Stimulated activated naive CD8-positive, alpha-beta T cell treated with anti-CD3 and anti-CD28 coated beads, Interleukin-15, amount 100 ng/mL, for 72 hours (primary cell): ENCODE measurements at regions not wholly inside any gene's neighbourhood (a gene's known extent, or its start where the extent isn't known, plus 50 kb on each side); places are given as distances from the start of the nearest gene placed in this dataset.
"Not testable (repeated sequence)": the region's sequence is repeated elsewhere in the genome, so short reads cannot be mapped to it uniquely, and the experiment has no call there.

Experiments
- ATAC-seq: fragments of 150-1000 bp; cut with Tn5 transposase; 2 replicates; pipeline ENCODE4 v1.10.0; 2021; ENCODE audit warnings: mild to moderate bottlenecking, moderate library complexity
- DNase-seq, 2 donors: peaks; one replicate each; pipeline ENCODE4 v3.0.0; 2021 to 2022
- H3K27ac Mint-ChIP-seq, 2 donors: one replicate each; pipeline ENCODE4 v1.8.0; 2022; ENCODE audit warnings: mild to moderate bottlenecking in 2 of 2, mixed read lengths in 2 of 2, moderate library complexity in 2 of 2
- H3K27me3 Mint-ChIP-seq: one replicate; pipeline ENCODE4 v1.8.0; 2022; ENCODE audit warnings: mixed read lengths
- H3K4me1 Mint-ChIP-seq: one replicate; pipeline ENCODE4 v1.8.0; 2022; ENCODE audit warnings: mild to moderate bottlenecking, mixed read lengths
- H3K4me3 Mint-ChIP-seq, 2 donors: one replicate each; pipeline ENCODE4 v1.8.0; 2022; ENCODE audit warnings: mild to moderate bottlenecking in 2 of 2, mixed read lengths in 2 of 2, moderate library complexity in 1 of 2
- H3K9me3 Mint-ChIP-seq, 2 donors: one replicate each; pipeline ENCODE4 v1.8.0; 2022; ENCODE audit warnings: mixed read lengths in 2 of 2

DNA sequence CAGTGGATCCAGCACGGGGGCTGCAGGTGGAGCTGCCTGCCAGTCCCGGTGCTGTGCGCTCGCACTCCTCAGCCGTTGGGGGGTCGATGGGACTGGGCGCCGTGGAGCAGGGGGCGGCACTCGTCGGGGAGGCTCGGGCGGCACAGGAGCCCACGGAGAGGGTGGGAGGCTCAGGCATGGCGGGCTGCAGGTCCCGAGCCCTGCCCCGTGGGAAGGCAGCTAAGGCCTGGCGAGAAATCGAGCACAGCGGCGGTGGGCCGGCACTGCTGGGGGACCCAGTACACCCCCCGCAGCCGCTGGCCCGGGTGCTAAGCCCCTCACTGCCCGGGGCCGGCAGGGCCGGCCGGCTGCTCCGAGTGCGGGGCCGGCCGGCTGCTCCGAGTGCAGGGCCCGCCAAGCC is 52.3 kb upstream of the MARK1 start:
- H3K4me1 Mint-ChIP-seq, ATAC-seq, H3K27ac Mint-ChIP-seq, DNase-seq, H3K27me3 Mint-ChIP-seq, H3K9me3 Mint-ChIP-seq, H3K4me3 Mint-ChIP-seq: not testable (repeated sequence)

DNA sequence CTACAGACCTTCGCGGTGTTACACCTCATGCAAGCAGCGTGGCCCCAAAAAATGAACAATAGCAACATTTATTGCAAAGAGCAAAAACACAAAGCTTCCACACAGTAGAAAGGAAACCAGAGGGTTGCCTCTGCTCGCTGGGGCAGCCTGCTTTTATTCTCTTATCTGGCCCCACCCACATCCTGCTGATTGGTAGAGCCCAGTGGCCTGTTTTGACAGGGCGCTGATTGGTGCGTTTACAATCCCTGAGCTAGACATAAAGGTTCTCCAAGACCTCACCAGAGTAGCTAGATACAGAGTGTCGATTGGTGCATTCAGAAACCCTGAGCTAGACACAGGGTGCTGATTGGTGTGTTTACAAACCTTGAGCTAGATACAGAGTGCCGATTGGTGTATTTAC is 52.8 kb upstream of the MARK1 start:
- not testable (repeated sequence) for H3K4me3 Mint-ChIP-seq, H3K27ac Mint-ChIP-seq, H3K9me3 Mint-ChIP-seq

DNA sequence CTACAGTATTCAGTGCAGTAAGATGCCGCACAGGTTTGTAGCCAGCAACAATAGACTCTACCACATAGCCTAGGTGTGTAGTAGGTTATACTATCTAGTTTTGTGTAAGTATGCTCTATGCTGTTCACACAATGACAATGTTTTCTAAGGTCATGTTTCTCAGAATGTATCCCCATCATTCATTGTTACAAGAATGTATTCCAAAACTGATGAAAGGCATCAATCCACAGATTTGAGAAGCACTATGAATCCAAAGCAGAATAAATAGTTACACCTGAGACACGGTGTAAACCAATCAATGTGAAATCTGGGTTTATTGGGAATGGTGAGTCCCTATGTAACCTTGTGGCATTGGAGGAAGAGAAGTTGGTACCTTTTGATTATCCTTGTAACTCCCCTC is 54.5 kb upstream of the MARK1 start:
- DNase-seq (no peak), ATAC-seq (no peak)
- no peak overlapping the region for H3K4me3 Mint-ChIP-seq
- peaks cover 0 to 6% of the 10 kb centered on the region in 2 donors for H3K9me3 Mint-ChIP-seq
- H3K4me1 Mint-ChIP-seq = no peaks in the 10 kb centered on the region
- H3K27me3 Mint-ChIP-seq = no peaks in the 10 kb centered on the region
- no peak overlapping the region for H3K27ac Mint-ChIP-seq

More for the DNA sequence above, 52.8 kb upstream of the MARK1 start:
- H3K4me1 Mint-ChIP-seq, ATAC-seq, DNase-seq, H3K27me3 Mint-ChIP-seq: not testable (repeated sequence)

DNA sequence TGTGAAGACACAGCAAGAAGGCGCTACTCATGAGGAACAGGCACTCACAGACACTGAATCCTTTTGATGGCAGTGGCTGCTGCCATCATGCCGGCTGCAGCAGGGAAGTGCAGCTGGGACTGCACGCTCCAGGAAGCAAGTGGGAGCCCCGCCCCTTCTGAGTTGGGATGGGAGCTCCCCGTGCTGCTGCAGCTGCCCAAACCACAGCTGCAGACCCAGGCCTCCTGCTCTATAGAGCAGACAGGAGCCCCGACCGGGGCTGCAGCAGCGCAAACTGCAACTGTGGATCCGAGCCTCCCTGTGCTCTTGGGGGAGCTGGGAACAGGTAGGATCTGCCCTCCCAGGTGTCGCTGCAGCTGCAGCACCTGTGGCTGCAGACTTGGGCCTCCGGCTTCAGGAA is 65.2 kb upstream of the MARK1 start:
- H3K9me3 Mint-ChIP-seq = no peaks in the 10 kb centered on the region
- H3K27ac Mint-ChIP-seq = no peak overlapping the region
- H3K27me3 Mint-ChIP-seq = peaks cover 3% of the 10 kb centered on the region
- no peak overlapping the region for H3K4me3 Mint-ChIP-seq
- no peaks in the 10 kb centered on the region for H3K4me1 Mint-ChIP-seq
- no peak for DNase-seq
- ATAC-seq = no peak

DNA sequence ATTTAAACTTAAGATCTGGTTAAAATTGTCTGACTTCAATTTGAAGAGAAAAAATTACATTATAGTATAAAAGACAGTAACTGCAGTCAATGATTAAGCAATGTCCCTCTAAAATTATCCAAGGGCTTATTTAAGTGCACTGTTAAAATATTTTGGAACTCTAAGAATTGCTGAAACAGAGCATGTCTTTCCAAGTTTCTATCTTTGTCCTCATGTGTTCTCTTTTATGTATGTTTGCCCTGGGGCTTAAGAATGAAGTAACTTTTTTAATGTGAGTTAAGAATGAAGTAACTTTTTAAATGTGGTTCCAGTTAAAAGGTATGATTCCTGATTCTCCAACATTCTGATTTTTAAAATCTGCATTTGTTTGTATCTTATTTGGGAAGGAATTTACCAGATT is 69.0 kb upstream of the MARK1 start:
- Mint-ChIP-seq H3K4me1 (no peaks in the 10 kb centered on the region), H3K27me3 (peaks cover 22% of the 10 kb centered on the region), H3K4me3 (no peak overlapping the region), H3K9me3 (no peaks in the 10 kb centered on the region), H3K27ac (no peak overlapping the region)
- DNase-seq = no peak
- ATAC-seq = no peak

DNA sequence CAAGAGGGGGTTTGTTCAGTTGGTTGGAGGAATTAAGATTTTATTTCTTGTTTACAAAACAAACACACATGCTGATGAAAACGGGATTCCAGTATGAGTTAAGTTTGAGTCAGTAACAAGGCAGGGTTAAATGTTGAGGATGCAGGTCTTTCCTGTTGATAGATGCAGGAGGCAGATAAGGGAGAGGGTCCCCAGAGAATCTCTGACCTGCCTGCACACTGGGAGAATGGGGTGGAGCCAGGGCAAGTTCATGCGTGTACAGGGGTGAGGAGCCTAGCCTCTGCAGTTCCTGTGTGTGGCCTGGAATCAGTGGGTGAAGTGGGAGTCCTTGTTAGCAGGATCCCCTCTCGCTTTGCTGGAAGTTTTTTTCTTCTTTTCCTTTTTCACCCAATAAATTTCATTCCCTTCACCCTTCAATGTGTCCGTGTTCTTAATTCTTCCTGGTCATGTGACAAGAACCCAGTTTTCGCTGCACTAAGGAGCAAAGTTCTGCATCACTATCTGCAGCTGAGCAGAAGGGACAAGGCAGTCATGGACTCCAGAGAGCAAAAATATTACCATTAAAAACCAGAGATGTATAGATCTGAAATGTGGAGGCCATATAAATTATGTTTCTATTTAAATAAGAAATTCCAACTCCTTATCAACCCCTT is 69.9 kb upstream of the MARK1 start:
- Mint-ChIP-seq H3K27me3 (peaks cover 29% of the 10 kb centered on the region), H3K27ac (no peak overlapping the region), H3K4me1 (no peaks in the 10 kb centered on the region), H3K4me3 (no peak overlapping the region), H3K9me3 (no peaks in the 10 kb centered on the region)
- no peak for DNase-seq
- ATAC-seq = no peak

DNA sequence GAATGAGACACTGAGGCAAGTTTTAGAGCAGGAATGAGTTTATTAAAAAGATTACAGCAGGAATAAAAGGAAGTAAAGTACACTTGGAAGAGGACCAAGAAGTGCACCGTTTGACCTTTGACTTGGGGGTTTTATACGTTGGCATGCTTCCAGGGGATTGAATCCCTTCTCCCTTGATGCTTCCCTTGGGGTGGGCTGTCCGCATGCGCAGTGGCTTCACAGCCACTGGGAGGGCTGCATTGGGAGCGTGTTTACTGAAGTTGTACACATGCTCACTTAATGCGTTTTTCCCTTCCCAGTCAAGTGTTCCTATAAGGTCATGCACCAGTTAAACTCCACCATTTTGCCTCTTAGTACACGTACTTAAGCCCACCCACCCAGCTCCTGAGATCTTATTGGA is 72.4 kb upstream of the MARK1 start:
- DNase-seq (no peak), ATAC-seq (no peak)
- H3K4me1 Mint-ChIP-seq = no peaks in the 10 kb centered on the region
- H3K4me3 Mint-ChIP-seq = no peak overlapping the region
- no peaks in the 10 kb centered on the region for H3K9me3 Mint-ChIP-seq
- no peak overlapping the region for H3K27ac Mint-ChIP-seq
- H3K27me3 Mint-ChIP-seq = peaks cover 45% of the 10 kb centered on the region

DNA sequence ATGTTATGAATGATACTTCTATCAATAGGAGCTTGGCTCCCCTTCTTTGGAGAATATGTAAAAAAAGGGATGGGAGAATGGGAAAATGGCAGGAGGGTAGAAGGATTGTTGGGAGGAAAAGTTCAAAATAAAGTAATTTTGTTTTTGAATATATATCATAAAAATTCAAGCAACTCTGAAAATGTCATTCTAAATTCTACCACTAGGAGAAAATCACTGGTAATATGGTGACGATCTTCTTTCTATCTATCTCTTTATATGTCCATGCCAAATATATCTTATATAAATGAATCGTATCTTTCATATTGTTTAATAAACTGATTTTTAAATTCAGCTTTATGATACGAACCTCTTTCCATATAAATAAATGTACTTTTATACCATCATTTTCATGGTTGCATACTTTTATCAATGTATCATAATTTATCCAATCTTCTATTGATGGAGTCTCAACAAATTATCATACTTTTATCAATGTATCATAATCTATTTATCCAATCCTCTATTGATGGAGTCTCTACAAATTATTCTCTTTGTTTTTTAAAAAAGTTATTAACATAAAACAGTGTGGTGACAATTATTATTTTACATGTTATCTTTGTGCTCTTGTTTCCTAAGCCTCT is 73.7 kb upstream of the MARK1 start:
- Mint-ChIP-seq H3K9me3 (no peaks in the 10 kb centered on the region), H3K27me3 (peaks cover 51% of the 10 kb centered on the region), H3K4me1 (no peaks in the 10 kb centered on the region), H3K27ac (no peak overlapping the region), H3K4me3 (no peak overlapping the region)
- DNase-seq = no peak
- no peak for ATAC-seq

DNA sequence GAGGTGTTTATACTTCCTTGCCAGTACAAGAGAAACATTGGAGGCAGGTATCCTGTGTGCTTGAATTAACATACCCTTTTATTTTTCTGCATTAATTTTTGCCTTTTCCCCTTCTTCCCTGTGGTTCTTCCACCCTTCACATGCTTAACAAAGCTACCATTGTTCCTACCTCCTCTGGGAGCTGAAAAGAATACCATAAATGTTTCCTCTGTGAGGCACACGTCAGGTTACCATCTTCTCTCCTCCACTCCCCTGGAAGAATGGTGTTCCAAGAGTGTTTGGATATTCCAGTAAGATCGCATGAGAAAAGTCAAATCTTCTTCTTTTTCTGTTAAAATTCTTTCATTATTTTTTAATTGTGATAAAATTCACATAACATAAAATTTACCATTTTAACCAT is 74.6 kb upstream of the MARK1 start:
- H3K4me1 Mint-ChIP-seq = no peaks in the 10 kb centered on the region
- H3K9me3 Mint-ChIP-seq = no peaks in the 10 kb centered on the region
- H3K27me3 Mint-ChIP-seq = peaks cover 60% of the 10 kb centered on the region
- H3K4me3 Mint-ChIP-seq = no peak overlapping the region
- DNase-seq (no peak), ATAC-seq (no peak)
- H3K27ac Mint-ChIP-seq = no peak overlapping the region

DNA sequence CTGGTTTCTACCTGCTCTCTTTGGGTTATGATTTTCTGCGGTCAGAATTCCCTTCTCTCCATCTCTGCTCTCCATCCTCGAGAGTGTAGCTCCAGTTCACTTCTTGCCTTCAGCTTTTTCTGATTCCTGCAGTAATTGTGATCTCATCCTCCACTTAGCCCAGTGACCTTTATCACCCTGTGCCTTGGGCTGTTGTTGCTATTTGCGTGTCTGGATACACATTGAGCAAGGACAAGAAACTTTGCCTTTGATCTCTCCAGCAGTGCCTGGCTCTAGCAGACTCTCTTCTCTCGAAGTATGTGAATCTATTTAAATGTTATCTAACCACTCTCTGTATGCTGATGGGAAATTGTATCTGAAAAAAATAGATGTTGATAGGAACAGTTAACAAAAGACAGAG is 76.4 kb upstream of the MARK1 start:
- no peak for DNase-seq
- Mint-ChIP-seq H3K9me3 (no peaks in the 10 kb centered on the region), H3K27ac (no peak overlapping the region), H3K4me3 (no peak overlapping the region), H3K27me3 (peaks cover 62% of the 10 kb centered on the region), H3K4me1 (no peaks in the 10 kb centered on the region)
- no peak for ATAC-seq

DNA sequence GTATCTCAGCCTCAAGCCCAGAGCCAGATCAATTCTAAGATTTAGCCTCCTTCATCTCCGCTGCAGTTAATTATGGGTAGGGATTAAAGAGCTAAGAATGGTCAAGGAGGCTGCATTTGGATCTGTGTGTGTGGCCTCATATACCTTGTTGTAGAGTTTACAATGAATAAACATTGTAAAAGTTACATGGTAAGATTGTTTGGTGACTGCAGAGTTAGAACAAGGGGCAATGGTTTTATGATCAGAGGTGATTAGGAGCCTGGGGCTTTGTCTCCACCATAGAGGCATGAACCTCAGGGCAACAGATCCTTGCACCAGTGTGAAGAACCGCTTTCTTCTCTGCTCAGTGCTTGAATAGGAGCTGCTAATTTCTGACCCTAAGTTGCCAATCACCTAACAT is 77.0 kb upstream of the MARK1 start:
- H3K4me3 Mint-ChIP-seq = no peak overlapping the region
- no peaks in the 10 kb centered on the region for H3K4me1 Mint-ChIP-seq
- peaks cover 63% of the 10 kb centered on the region for H3K27me3 Mint-ChIP-seq
- DNase-seq (no peak), ATAC-seq (no peak)
- H3K9me3 Mint-ChIP-seq = no peaks in the 10 kb centered on the region
- no peak overlapping the region for H3K27ac Mint-ChIP-seq

DNA sequence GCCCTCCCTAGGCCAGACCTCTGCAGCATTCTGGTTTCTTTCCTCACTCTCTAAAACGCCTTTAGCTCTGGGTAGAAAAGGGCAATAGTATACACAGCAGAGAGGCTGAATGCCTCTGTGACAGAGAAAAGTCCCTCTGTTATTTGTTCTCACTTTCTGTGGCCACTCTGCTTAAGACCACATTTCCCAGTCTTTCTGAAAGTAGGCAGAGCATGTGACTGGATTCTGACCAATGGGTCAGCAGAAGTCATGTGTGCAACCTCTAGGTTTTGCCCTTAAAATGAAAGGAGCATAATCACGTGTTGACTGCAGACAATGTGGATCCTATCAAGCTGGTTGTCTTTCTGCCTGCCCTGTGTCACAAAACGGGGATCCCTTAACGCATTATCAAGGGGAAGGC is 79.7 kb upstream of the MARK1 start:
- Mint-ChIP-seq H3K4me1 (no peaks in the 10 kb centered on the region), H3K9me3 (peaks cover 0 to 6% of the 10 kb centered on the region in 2 donors), H3K27ac (no peak overlapping the region), H3K27me3 (peaks cover 43% of the 10 kb centered on the region), H3K4me3 (no peak overlapping the region)
- DNase-seq (no peak), ATAC-seq (no peak)

DNA sequence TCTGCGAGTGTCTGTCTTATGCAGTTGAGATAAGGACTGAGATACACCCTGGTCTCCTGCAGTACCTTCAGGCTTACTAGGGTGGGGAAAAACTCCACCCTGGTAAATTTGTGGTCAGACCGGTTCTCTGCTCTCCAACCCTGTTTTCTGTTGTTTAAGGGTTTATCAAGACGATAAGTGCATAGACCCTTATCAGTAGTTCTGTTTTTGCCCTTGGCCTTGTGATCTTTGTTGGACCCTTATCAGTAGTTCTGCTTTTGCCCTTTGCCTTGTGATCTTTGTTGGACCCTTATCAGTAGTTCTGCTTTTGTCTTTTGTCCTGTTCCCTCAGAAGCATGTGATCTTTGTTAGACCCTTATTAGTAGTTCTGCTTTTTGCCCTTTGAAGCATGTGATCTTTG is 83.3 kb upstream of the MARK1 start:
- not testable (repeated sequence) for H3K27ac Mint-ChIP-seq, H3K4me3 Mint-ChIP-seq, ATAC-seq, H3K4me1 Mint-ChIP-seq, DNase-seq
- Mint-ChIP-seq H3K9me3 (peaks cover 4 to 12% of the 10 kb centered on the region in 2 donors), H3K27me3 (peaks cover 23% of the 10 kb centered on the region)

DNA sequence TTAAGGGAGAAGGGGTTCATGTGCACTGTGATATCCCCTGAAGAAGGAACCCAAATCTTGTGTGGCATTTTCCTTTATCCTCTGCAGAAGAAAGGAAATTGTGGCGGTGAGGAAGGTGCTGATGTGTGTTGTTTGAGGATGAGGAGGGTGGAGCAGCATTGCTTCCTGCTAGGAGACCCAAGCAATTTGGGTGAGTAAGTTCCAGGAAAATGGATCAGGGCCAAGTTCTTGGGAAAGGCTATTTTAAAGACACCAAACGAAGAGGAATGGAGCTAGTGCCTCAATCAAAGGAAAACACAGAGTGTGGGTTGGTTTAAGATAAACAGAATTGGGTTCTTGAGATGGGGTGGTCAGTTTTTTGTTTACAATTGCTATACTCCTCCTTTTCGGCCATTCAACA is 86.7 kb upstream of the MARK1 start:
- Mint-ChIP-seq H3K9me3 (peaks cover 4 to 12% of the 10 kb centered on the region in 2 donors), H3K27ac (no peak overlapping the region), H3K4me1 (no peaks in the 10 kb centered on the region), H3K27me3 (no peaks in the 10 kb centered on the region), H3K4me3 (no peak overlapping the region)
- DNase-seq = no peak
- no peak for ATAC-seq

DNA sequence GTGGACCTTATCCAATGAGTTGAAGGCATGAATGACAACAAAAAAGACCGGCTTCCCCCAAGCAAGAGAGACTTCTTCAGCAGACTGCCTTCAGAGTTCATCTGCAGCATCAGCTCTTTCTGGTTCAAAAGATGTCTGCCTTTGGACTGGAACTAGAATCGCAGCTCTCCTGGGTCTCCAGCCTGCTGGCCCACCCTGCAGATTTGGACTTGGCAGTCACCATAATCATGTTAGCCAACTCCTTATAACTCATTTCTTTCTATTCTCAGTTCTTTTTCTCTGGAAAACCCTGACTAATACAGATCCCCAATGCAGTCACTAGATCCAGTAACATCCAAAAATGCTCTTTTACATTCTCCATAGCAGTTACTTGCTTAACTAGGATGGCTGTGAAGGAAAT is 89.2 kb upstream of the MARK1 start:
- no peak overlapping the region for H3K4me3 Mint-ChIP-seq
- H3K4me1 Mint-ChIP-seq = no peaks in the 10 kb centered on the region
- H3K27me3 Mint-ChIP-seq = peaks cover 17% of the 10 kb centered on the region
- DNase-seq (no peak), ATAC-seq (no peak)
- no peak overlapping the region for H3K27ac Mint-ChIP-seq
- H3K9me3 Mint-ChIP-seq = peaks cover 4 to 5% of the 10 kb centered on the region in 2 donors

DNA sequence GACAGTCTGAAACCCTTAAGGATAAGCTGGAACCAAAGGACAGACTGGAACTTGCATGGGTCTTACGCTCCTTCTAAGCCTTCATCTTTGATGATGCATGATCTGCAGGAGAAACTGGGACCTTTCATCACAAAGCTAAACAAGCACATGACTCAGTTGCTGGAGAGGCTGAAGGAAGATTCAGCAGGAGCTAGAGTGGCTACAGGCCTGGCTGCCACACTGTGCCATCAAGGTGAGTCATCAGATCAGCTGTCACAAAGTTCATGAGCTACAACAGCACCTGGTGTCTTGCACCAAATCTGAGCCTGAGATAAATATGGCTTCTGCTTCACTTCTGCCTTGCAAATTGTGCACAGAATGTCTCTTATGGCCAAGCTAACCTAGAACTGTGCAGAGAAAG is 95.5 kb upstream of the MARK1 start:
- Mint-ChIP-seq H3K9me3 (no peaks in the 10 kb centered on the region), H3K27ac (no peak overlapping the region), H3K27me3 (peaks cover 47% of the 10 kb centered on the region), H3K4me1 (no peaks in the 10 kb centered on the region), H3K4me3 (no peak overlapping the region)
- DNase-seq = no peak
- ATAC-seq = no peak
